AG04450 (cell line): ENCODE measurements at regions not wholly inside any gene's neighbourhood (a gene's known extent, or its start where the extent isn't known, plus 50 kb on each side); places are given as distances from the start of the nearest gene placed in this dataset.

ENCODE experiments used
- CTCF ChIA-PET: fragments of 300-600, 350-600 bp; formaldehyde crosslinking; extraction: SDS; loops from one replicate; lab custom pipeline; 2022; ENCODE audit warnings: antibody characterized with exemption, inconsistent platforms; lab: Charles Lee
- POLR2A ChIA-PET: fragments of 350-600 bp; formaldehyde crosslinking; extraction: SDS; loops from one replicate; lab custom pipeline; 2021; ENCODE audit warnings: antibody characterized with exemption, inconsistent platforms; lab: Yijun Ruan, JAX
- DNase-seq: peaks from one replicate; pipeline ENCODE4 v3.0.0-alpha.2; 2011; ENCODE audit warnings: low read depth, low spot score
- H3K27ac ChIP-seq: one replicate; pipeline ENCODE4 v1.5.1; 2012; ENCODE audit warnings: low read depth, low read length, control low read depth
- H3K27me3 ChIP-seq: one replicate; pipeline ENCODE4 v1.6.0; 2012; ENCODE audit warnings: low read length; ENCODE audit not compliant: control insufficient read depth, insufficient read depth
- H3K4me3 ChIP-seq: 2 replicates; pipeline ENCODE4 v1.5.1; 2011; ENCODE audit warnings: mild to moderate bottlenecking, low read depth, low read length, control low read depth
- H3K9me3 ChIP-seq: 2 replicates; pipeline ENCODE4 v1.5.1; 2012; ENCODE audit warnings: low read length; ENCODE audit not compliant: control insufficient read depth, insufficient read depth
- CTCF ChIP-seq: IDR thresholded peaks from 2 replicates; pipeline ENCODE4 v1.5.1; 2011; ENCODE audit warnings: low read depth, low read length, control low read depth, inconsistent platforms

GRCh38 chr2:14933753-14934152, 301.2 kb downstream of the LRATD1 start:
- no peak for TF ChIP-seq CTCF
- ChIA-PET CTCF (no interaction called here), POLR2A (no interaction called here)
- Histone ChIP-seq H3K27ac (no peak overlapping the region), H3K9me3 (no peaks in the 10 kb centered on the region; the same call in 1 of the 2 replicates), H3K27me3 (no peaks in the 10 kb centered on the region), H3K4me3 (no peak overlapping the region)
- DNase-seq = no peak

GRCh38 chr2:14936426-14936825, 303.9 kb downstream of the LRATD1 start:
- no peak for DNase-seq
- no peaks in the 10 kb centered on the region; the same call in 1 of the 2 replicates for H3K9me3 ChIP-seq
- no peaks in the 10 kb centered on the region for H3K27me3 ChIP-seq
- no peak for TF ChIP-seq CTCF
- POLR2A ChIA-PET = no interaction called here
- no peak overlapping the region for H3K27ac ChIP-seq
- no peak overlapping the region for H3K4me3 ChIP-seq
- CTCF ChIA-PET = no interaction called here

- Histone ChIP-seq H3K27me3 (no peaks in the 10 kb centered on the region), H3K9me3 (no peaks in the 10 kb centered on the region; the same call in 1 of the 2 replicates), H3K27ac (no peak overlapping the region), H3K4me3 (no peak overlapping the region)
- TF ChIP-seq CTCF = no peak
- no peak for DNase-seq
- POLR2A ChIA-PET = no interaction called here
- CTCF ChIA-PET = no interaction called here
Observed at GRCh38 chr2:14937336-14937735, 304.8 kb downstream of the LRATD1 start.

GRCh38 chr2:14941151-14941631, 308.7 kb downstream of the LRATD1 start:
- peak; percentile 8 for DNase-seq
- H3K4me3 ChIP-seq = no peak overlapping the region
- POLR2A ChIA-PET = no interaction called here

GRCh38 chr2:14942987-14943386, 310.5 kb downstream of the LRATD1 start:
- Histone ChIP-seq H3K27me3 (no peaks in the 10 kb centered on the region), H3K27ac (no peak overlapping the region), H3K4me3 (no peak overlapping the region), H3K9me3 (no peaks in the 10 kb centered on the region; the same call in 1 of the 2 replicates)
- no peak for TF ChIP-seq CTCF
- no peak for DNase-seq
- ChIA-PET POLR2A (no interaction called here), CTCF (no interaction called here)

More at GRCh38 chr2:14941151-14941631, 308.7 kb downstream of the LRATD1 start:
- H3K27ac ChIP-seq = no peak overlapping the region
- TF ChIP-seq CTCF = no peak
- H3K9me3 ChIP-seq = no peaks in the 10 kb centered on the region; the same call in 1 of the 2 replicates
- CTCF ChIA-PET = no interaction called here
- no peaks in the 10 kb centered on the region for H3K27me3 ChIP-seq
